Esophagus squamous epithelium (tissue), 5 donors: ENCODE measurements at regions not wholly inside any gene's neighbourhood (a gene's known extent, or its start where the extent isn't known, plus 50 kb on each side); places are given as distances from the start of the nearest gene placed in this dataset.

Experiments
- DNase-seq: peaks from one replicate; lab custom pipeline; 2025; lab: John Stamatoyannopoulos, UW
- H3K27ac ChIP-seq, 4 donors: fragments of 200-600 bp; sonication (generic); one replicate each; pipeline ENCODE4 v1.5.1; 2016 to 2019; ENCODE audit warnings: mild to moderate bottlenecking in 1 of 4
- H3K27me3 ChIP-seq, 4 donors: fragments of 200-600 bp; sonication (generic); 1 replicate in 3 of 4; 2 replicates in 1 of 4; pipeline versions ENCODE4 v1.5.1 to v1.6.0; 2017 to 2021; ENCODE audit warnings: antibody characterized with exemption in 1 of 4
- H3K36me3 ChIP-seq, 3 donors: fragments of 200-600 bp; sonication (generic); one replicate each; pipeline ENCODE4 v1.5.1; 2016 to 2019
- H3K4me1 ChIP-seq, 3 donors: fragments of 200-600 bp; sonication (generic); one replicate each; pipeline ENCODE4 v1.5.1; 2017 to 2019
- H3K4me3 ChIP-seq, 4 donors: fragments of 200-600 bp; sonication (generic); 1 replicate in 3 of 4; 2 replicates in 1 of 4; pipeline ENCODE4 v1.5.1; 2016 to 2019; ENCODE audit warnings: mild to moderate bottlenecking in 2 of 4, moderate library complexity in 1 of 4
- H3K9me3 ChIP-seq, 3 donors: fragments of 200-600 bp; sonication (generic); one replicate each; pipeline ENCODE4 v1.5.1; 2016 to 2019
- CTCF ChIP-seq, 6 experiments: fragments of 450-650 bp in 4 of 6; fragments of 200-600 bp in 2 of 6; sonication (generic) in 2 of 6; IDR thresholded peaks; one replicate each; pipeline ENCODE4 v1.5.1; 2016 to 2019; ENCODE audit warnings: antibody characterized with exemption in 6 of 6, mild to moderate bottlenecking in 4 of 6, moderate library complexity in 4 of 6
- POLR2A ChIP-seq, 4 donors: fragments of 450-650 bp; IDR thresholded peaks; one replicate each; pipeline ENCODE4 v1.6.1; 2017; ENCODE audit warnings: antibody characterized with exemption in 4 of 4, mild to moderate bottlenecking in 4 of 4, moderate library complexity in 3 of 4
- WGBS, 2 donors: methylation state at CpG; one replicate each; pipeline ENCODE4 v1.1.5; 2018; 5-methylcytosine and 5-hydroxymethylcytosine counted together
- intact Hi-C: fragments of 100-400 bp; cut with DNase I; formaldehyde crosslinking; loops from one replicate; pipeline ENCODE4 v1.15.0; 2022
- donor health status: DM: yes; HTN: yes; CAD: no.

- TF ChIP-seq CTCF (IDR thresholded peaks at IDR 0.05) (no peak), POLR2A (IDR thresholded peaks at IDR 0.05) (no peak)
- 79 to 81% methylated on average over 3 of the region's 3 CpGs for WGBS, 2 donors
- no peak overlapping the region for H3K27ac ChIP-seq
- DNase-seq, result no peak
- no peaks in the 10 kb centered on the region for H3K4me1 ChIP-seq
- intact Hi-C loops, result no loop called here
- no peak overlapping the region for H3K4me3 ChIP-seq
- H3K36me3 ChIP-seq, result no peaks in the 10 kb centered on the region
- H3K27me3 ChIP-seq, result no peaks in the 10 kb centered on the region
- H3K9me3 ChIP-seq, result no peaks in the 10 kb centered on the region
These were observed 561.3 kb upstream of the ZNF717 start for GRCh38 chr3:76346690-76347089.

GRCh38 chr3:76349715-76350480 is 564.5 kb upstream of the ZNF717 start:
- Histone ChIP-seq H3K4me1 (no peaks in the 10 kb centered on the region), H3K9me3 (no peaks in the 10 kb centered on the region), H3K36me3 (no peaks in the 10 kb centered on the region), H3K4me3 (no peak overlapping the region), H3K27ac (no peak overlapping the region), H3K27me3 (no peaks in the 10 kb centered on the region)
- intact Hi-C loops, result no loop called here
- TF ChIP-seq CTCF (IDR thresholded peaks at IDR 0.05) (no peak), POLR2A (IDR thresholded peaks at IDR 0.05) (no peak)
- 69 to 72% methylated on average over 3 of the region's 3 CpGs for WGBS, 2 donors
- no peak for DNase-seq

- intact Hi-C loops, result no loop called here
- 30 to 47% methylated on average over 1 of the region's 1 CpG for WGBS, 2 donors
- Histone ChIP-seq H3K9me3 (no peaks in the 10 kb centered on the region), H3K4me1 (no peaks in the 10 kb centered on the region), H3K27me3 (no peaks in the 10 kb centered on the region), H3K4me3 (no peak overlapping the region), H3K27ac (no peak overlapping the region), H3K36me3 (no peaks in the 10 kb centered on the region)
- DNase-seq, result no peak
- TF ChIP-seq CTCF (IDR thresholded peaks at IDR 0.05), result no peak
- TF ChIP-seq POLR2A (IDR thresholded peaks at IDR 0.05), result no peak
These were observed 566.7 kb upstream of the ZNF717 start for GRCh38 chr3:76352051-76352450.

GRCh38 chr3:76352511-76353284 is 567.3 kb upstream of the ZNF717 start:
- TF ChIP-seq CTCF (IDR thresholded peaks at IDR 0.05) (no peak), POLR2A (IDR thresholded peaks at IDR 0.05) (no peak)
- Histone ChIP-seq H3K27me3 (no peaks in the 10 kb centered on the region), H3K4me1 (no peaks in the 10 kb centered on the region), H3K36me3 (no peaks in the 10 kb centered on the region), H3K27ac (no peak overlapping the region), H3K4me3 (no peak overlapping the region), H3K9me3 (no peaks in the 10 kb centered on the region)
- intact Hi-C loops, result no loop called here
- 64 to 69% methylated on average over 9 of the region's 9 CpGs for WGBS, 2 donors
- no peak for DNase-seq

- H3K4me3 ChIP-seq, result no peak overlapping the region
- no peaks in the 10 kb centered on the region for H3K36me3 ChIP-seq
- no peak for DNase-seq
- H3K9me3 ChIP-seq, result no peaks in the 10 kb centered on the region
- intact Hi-C loops, result no loop called here
- no peaks in the 10 kb centered on the region for H3K27me3 ChIP-seq
- WGBS, 2 donors, result 57 to 68% methylated on average over 9 of the region's 9 CpGs
- no peaks in the 10 kb centered on the region for H3K4me1 ChIP-seq
- no peak overlapping the region for H3K27ac ChIP-seq
- TF ChIP-seq CTCF (IDR thresholded peaks at IDR 0.05) (no peak), POLR2A (IDR thresholded peaks at IDR 0.05) (no peak)
These were observed 568.3 kb upstream of the ZNF717 start for GRCh38 chr3:76353683-76354082.
